Liver (tissue), 8 donors: ENCODE measurements at regions not wholly inside any gene's neighbourhood (a gene's known extent, or its start where the extent isn't known, plus 50 kb on each side); places are given as distances from the start of the nearest gene placed in this dataset.

Experiments
- DNase-seq: peaks from one replicate; pipeline ENCODE4 v3.0.0-alpha.2; 2017; ENCODE audit warnings: low spot score
- H3K27ac ChIP-seq, 2 donors: one replicate each; pipeline ENCODE4 v1.7.0; 2013; ENCODE audit warnings: inconsistent platforms in 2 of 2, low read length in 2 of 2, control low read depth in 1 of 2, low read depth in 1 of 2, mild to moderate bottlenecking in 1 of 2
- H3K27me3 ChIP-seq, 4 donors: one replicate each; pipeline versions ENCODE4 v1.6.1 to v1.7.0; 2013; ENCODE audit warnings: low read length in 3 of 4, inconsistent platforms in 1 of 4, mild to moderate bottlenecking in 1 of 4, moderate library complexity in 1 of 4; ENCODE audit not compliant: control insufficient read depth in 4 of 4, insufficient read depth in 4 of 4
- H3K36me3 ChIP-seq, 4 donors: one replicate each; pipeline versions ENCODE4 v1.6.1 to v1.7.0; 2013; ENCODE audit warnings: low read length in 3 of 4, mild to moderate bottlenecking in 3 of 4, low read depth in 1 of 4, moderate library complexity in 1 of 4; ENCODE audit not compliant: control insufficient read depth in 4 of 4, insufficient read depth in 3 of 4
- H3K4me1 ChIP-seq, 4 donors: one replicate each; pipeline versions ENCODE4 v1.6.1 to v1.7.0; 2013; ENCODE audit warnings: low read length in 3 of 4, mild to moderate bottlenecking in 3 of 4, moderate library complexity in 1 of 4; ENCODE audit not compliant: control insufficient read depth in 4 of 4, insufficient read depth in 4 of 4
- H3K4me3 ChIP-seq, 3 donors: one replicate each; pipeline versions ENCODE4 v1.6.1 to v1.7.0; 2013; ENCODE audit warnings: low read length in 3 of 3, control low read depth in 1 of 3, low read depth in 1 of 3, mild to moderate bottlenecking in 1 of 3
- H3K9ac ChIP-seq, 2 donors: one replicate each; pipeline ENCODE4 v1.7.0; 2013; ENCODE audit warnings: low read length in 2 of 2, mild to moderate bottlenecking in 2 of 2, moderate library complexity in 2 of 2, control low read depth in 1 of 2, low read depth in 1 of 2
- H3K9me3 ChIP-seq, 4 donors: one replicate each; pipeline versions ENCODE4 v1.6.1 to v1.7.0; 2013; ENCODE audit warnings: low read length in 3 of 4; ENCODE audit not compliant: control insufficient read depth in 4 of 4
- ATF3 ChIP-seq: IDR thresholded peaks from 2 replicates; pipeline ENCODE4 v1.6.1; 2016; ENCODE audit warnings: antibody characterized with exemption
- EGR1 ChIP-seq, 2 donors: IDR thresholded peaks; 2 replicates each; pipeline ENCODE4 v1.6.1; 2016 to 2018; ENCODE audit warnings: antibody characterized with exemption in 2 of 2, low read depth in 2 of 2
- FOXA1 ChIP-seq: IDR thresholded peaks from 2 replicates; pipeline ENCODE4 v1.6.1; 2016; ENCODE audit warnings: antibody characterized with exemption
- FOXA2 ChIP-seq: IDR thresholded peaks from 2 replicates; pipeline ENCODE4 v1.6.1; 2016; ENCODE audit warnings: antibody characterized with exemption
- GABPA ChIP-seq, 2 donors: IDR thresholded peaks in 1 of 2; conservative IDR thresholded peaks in 1 of 2; 2 replicates each; pipeline ENCODE4 v1.6.1; 2016; ENCODE audit warnings: antibody characterized with exemption in 2 of 2, mild to moderate bottlenecking in 1 of 2, moderate library complexity in 1 of 2
- HNF4A ChIP-seq, 2 donors: conservative IDR thresholded peaks; 2 replicates each; pipeline ENCODE4 v1.6.1; 2016; ENCODE audit warnings: antibody characterized with exemption in 2 of 2, mild to moderate bottlenecking in 2 of 2
- HNF4G ChIP-seq: IDR thresholded peaks from 2 replicates; pipeline ENCODE4 v1.6.1; 2016; ENCODE audit warnings: antibody characterized with exemption
- JUND ChIP-seq, 2 donors: IDR thresholded peaks; 2 replicates each; pipeline ENCODE4 v1.6.1; 2016; ENCODE audit warnings: antibody characterized with exemption in 2 of 2
- MAX ChIP-seq: IDR thresholded peaks from 2 replicates; pipeline ENCODE4 v1.6.1; 2016; ENCODE audit warnings: antibody characterized with exemption
- NR2F2 ChIP-seq: IDR thresholded peaks from 2 replicates; pipeline ENCODE4 v1.6.1; 2016; ENCODE audit warnings: antibody characterized with exemption
- RAD21 ChIP-seq, 2 donors: IDR thresholded peaks; 2 replicates each; pipeline ENCODE4 v1.6.1; 2016; ENCODE audit warnings: antibody characterized with exemption in 2 of 2, mild to moderate bottlenecking in 2 of 2
- REST ChIP-seq: IDR thresholded peaks from 2 replicates; pipeline ENCODE4 v1.6.1; 2016; ENCODE audit warnings: antibody characterized with exemption, mild to moderate bottlenecking
- RXRA ChIP-seq, 2 donors: IDR thresholded peaks; 2 replicates each; pipeline ENCODE4 v1.6.1; 2017 to 2018; ENCODE audit warnings: antibody characterized with exemption in 2 of 2, mild to moderate bottlenecking in 1 of 2
- SP1 ChIP-seq: IDR thresholded peaks from 2 replicates; pipeline ENCODE4 v1.6.1; 2018; ENCODE audit warnings: antibody characterized with exemption, mild to moderate bottlenecking
- TAF1 ChIP-seq: conservative IDR thresholded peaks from 2 replicates; pipeline ENCODE4 v1.6.1; 2016; ENCODE audit warnings: antibody characterized with exemption, mild to moderate bottlenecking
- YY1 ChIP-seq: IDR thresholded peaks from 2 replicates; pipeline ENCODE4 v1.6.1; 2016; ENCODE audit warnings: antibody characterized with exemption, mild to moderate bottlenecking
- WGBS: extraction: QIAGEN DNeasy Blood & Tissue Kit; methylation state at CpG from one replicate; pipeline ENCODE4 v1.1.7; 2013; 5-methylcytosine and 5-hydroxymethylcytosine counted together
- TF ChIP-seq, protein P1 (sequence below): IDR thresholded peaks from 2 replicates; pipeline ENCODE4 v1.6.1; 2016; ENCODE audit warnings: antibody characterized with exemption
- TF ChIP-seq, protein P2 (sequence below): fragments of 150-350 bp; IDR thresholded peaks from 2 replicates; pipeline ENCODE4 v1.5.1; 2017; ENCODE audit warnings: improper control_type of control experiment, low read depth, low read length; ENCODE audit not compliant: missing input control
- donor health status: healthy.
- donor health status: healthy.
- donor health status: healthy.
- donor health status: healthy.
- donor health status: healthy.

GRCh38 chr1:78280626-78281025 is 210.1 kb upstream of the PTGFR start:
- no peak for DNase-seq
- no peaks in the 10 kb centered on the region for H3K27me3 ChIP-seq
- no peak overlapping the region for H3K4me3 ChIP-seq
- H3K36me3 ChIP-seq = no peaks in the 10 kb centered on the region
- no peak overlapping the region for H3K9ac ChIP-seq
- no peak overlapping the region for H3K27ac ChIP-seq
- H3K9me3 ChIP-seq = no peaks in the 10 kb centered on the region
- no peak for TF ChIP-seq GABPA (IDR thresholded peaks at IDR 0.05 in 1 of 2, conservative IDR thresholded peaks at IDR 0.05 in 1 of 2)
- no peak for TF ChIP-seq ATF3
- no peak for TF ChIP-seq EGR1 (IDR thresholded peaks at IDR 0.05; ENCODE audit: low read depth in 2 of 2)
- TF ChIP-seq, protein P1, sequence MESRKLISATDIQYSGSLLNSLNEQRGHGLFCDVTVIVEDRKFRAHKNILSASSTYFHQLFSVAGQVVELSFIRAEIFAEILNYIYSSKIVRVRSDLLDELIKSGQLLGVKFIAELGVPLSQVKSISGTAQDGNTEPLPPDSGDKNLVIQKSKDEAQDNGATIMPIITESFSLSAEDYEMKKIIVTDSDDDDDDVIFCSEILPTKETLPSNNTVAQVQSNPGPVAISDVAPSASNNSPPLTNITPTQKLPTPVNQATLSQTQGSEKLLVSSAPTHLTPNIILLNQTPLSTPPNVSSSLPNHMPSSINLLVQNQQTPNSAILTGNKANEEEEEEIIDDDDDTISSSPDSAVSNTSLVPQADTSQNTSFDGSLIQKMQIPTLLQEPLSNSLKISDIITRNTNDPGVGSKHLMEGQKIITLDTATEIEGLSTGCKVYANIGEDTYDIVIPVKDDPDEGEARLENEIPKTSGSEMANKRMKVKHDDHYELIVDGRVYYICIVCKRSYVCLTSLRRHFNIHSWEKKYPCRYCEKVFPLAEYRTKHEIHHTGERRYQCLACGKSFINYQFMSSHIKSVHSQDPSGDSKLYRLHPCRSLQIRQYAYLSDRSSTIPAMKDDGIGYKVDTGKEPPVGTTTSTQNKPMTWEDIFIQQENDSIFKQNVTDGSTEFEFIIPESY = no peak
- TF ChIP-seq FOXA1 = no peak
- TF ChIP-seq HNF4G = no peak
- TF ChIP-seq NR2F2 = no peak
- TF ChIP-seq RXRA (IDR thresholded peaks at IDR 0.05) = no peak
- TF ChIP-seq RAD21 (IDR thresholded peaks at IDR 0.05) = no peak
- TF ChIP-seq FOXA2 = no peak
- no peak for TF ChIP-seq SP1
- no peak for TF ChIP-seq HNF4A (conservative IDR thresholded peaks at IDR 0.05)
- no peak for TF ChIP-seq TAF1
- TF ChIP-seq REST = no peak
- no peak for TF ChIP-seq MAX
- TF ChIP-seq JUND (IDR thresholded peaks at IDR 0.05) = no peak
- no peak for TF ChIP-seq YY1
- TF ChIP-seq, protein P2, sequence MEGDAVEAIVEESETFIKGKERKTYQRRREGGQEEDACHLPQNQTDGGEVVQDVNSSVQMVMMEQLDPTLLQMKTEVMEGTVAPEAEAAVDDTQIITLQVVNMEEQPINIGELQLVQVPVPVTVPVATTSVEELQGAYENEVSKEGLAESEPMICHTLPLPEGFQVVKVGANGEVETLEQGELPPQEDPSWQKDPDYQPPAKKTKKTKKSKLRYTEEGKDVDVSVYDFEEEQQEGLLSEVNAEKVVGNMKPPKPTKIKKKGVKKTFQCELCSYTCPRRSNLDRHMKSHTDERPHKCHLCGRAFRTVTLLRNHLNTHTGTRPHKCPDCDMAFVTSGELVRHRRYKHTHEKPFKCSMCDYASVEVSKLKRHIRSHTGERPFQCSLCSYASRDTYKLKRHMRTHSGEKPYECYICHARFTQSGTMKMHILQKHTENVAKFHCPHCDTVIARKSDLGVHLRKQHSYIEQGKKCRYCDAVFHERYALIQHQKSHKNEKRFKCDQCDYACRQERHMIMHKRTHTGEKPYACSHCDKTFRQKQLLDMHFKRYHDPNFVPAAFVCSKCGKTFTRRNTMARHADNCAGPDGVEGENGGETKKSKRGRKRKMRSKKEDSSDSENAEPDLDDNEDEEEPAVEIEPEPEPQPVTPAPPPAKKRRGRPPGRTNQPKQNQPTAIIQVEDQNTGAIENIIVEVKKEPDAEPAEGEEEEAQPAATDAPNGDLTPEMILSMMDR = no peak
- H3K4me1 ChIP-seq = peaks cover 4 to 16% (median 14%) of the 10 kb centered on the region in 4 donors
- WGBS = 71% methylated on average over 2 of the region's 2 CpGs
